Neural cell (in vitro differentiated cells): ENCODE measurements at regions not wholly inside any gene's neighbourhood (a gene's known extent, or its start where the extent isn't known, plus 50 kb on each side); places are given as distances from the start of the nearest gene placed in this dataset.

Experiments
- CTCF ChIP-seq: fragments of 450-650 bp; IDR thresholded peaks from 2 replicates; pipeline ENCODE4 v1.5.1; 2014; ENCODE audit warnings: antibody characterized with exemption, mild to moderate bottlenecking, moderate library complexity; ENCODE audit not compliant: poor library complexity, severe bottlenecking
- EP300 ChIP-seq: fragments of 450-650 bp; conservative IDR thresholded peaks from 2 replicates; pipeline ENCODE4 v1.6.1; 2014; ENCODE audit warnings: antibody characterized with exemption, mild to moderate bottlenecking, moderate library complexity; ENCODE audit not compliant: poor library complexity, severe bottlenecking
- POLR2AphosphoS5 ChIP-seq: IDR thresholded peaks from 2 replicates; pipeline ENCODE4 v1.6.1; 2012

GRCh38 chr18:67406714-67407113 lies 109.8 kb downstream of the DSEL start:
- TF ChIP-seq EP300 (no peak), POLR2AphosphoS5 (no peak), CTCF (no peak)
